ENCODE measurements at regions not wholly inside any gene's neighbourhood (a gene's known extent, or its start where the extent isn't known, plus 50 kb on each side); places are given as distances from the start of the nearest gene placed in this dataset.

- ChIA-PET POLR2A (no interaction called here), RAD21 (ENCODE audit: low non-redundant PET in 1 of 2, low total read pairs in 2 of 2, uncharacterized antibody in 2 of 2, unreplicated experiment in 2 of 2) (no interaction called here), CTCF (no interaction called here)
- no peak overlapping the region for H3K4me2 ChIP-seq (ENCODE audit: low read length)
- no peaks in the 10 kb centered on the region for H3K36me3 ChIP-seq (ENCODE audit: control insufficient read depth in 1 of 2, insufficient read depth in 2 of 2, low read length in 2 of 2)
- H4K20me1 ChIP-seq (ENCODE audit: insufficient read depth): no peaks in the 10 kb centered on the region
- H3K9ac ChIP-seq (ENCODE audit: low read length): no peak overlapping the region
- DNase-seq (ENCODE audit: low read depth, low spot score): no peak
- no peaks in the 10 kb centered on the region for H3K9me2 ChIP-seq (ENCODE audit: insufficient read depth)
- ATAC-seq: no peak
- H3K4me1 ChIP-seq (ENCODE audit: control insufficient read depth in 1 of 2, insufficient read depth in 2 of 2, low read length in 2 of 2): no peaks in the 10 kb centered on the region
- TF ChIP-seq YY1 (IDR thresholded peaks at IDR 0.05; ENCODE audit: extremely low read depth, insufficient replicate concordance, low read depth, low read length) (no peak), TCF7L2 (IDR thresholded peaks at IDR 0.05; ENCODE audit: borderline replicate concordance, extremely low read depth, insufficient read depth, insufficient read length) (no peak), EZH2phosphoT487 (IDR thresholded peaks at IDR 0.05; ENCODE audit: borderline replicate concordance) (no peak), FOSL1 (IDR thresholded peaks at IDR 0.05; ENCODE audit: low read depth) (no peak), RAD21 (IDR thresholded peaks at IDR 0.05; ENCODE audit: low read depth) (no peak), SIN3A (IDR thresholded peaks at IDR 0.05; ENCODE audit: low read depth) (no peak), SP1 (IDR thresholded peaks at IDR 0.05; ENCODE audit: low read depth) (no peak), EGR1 (IDR thresholded peaks at IDR 0.05; ENCODE audit: low read depth) (no peak), POLR2A (IDR thresholded peaks at IDR 0.05; ENCODE audit: borderline replicate concordance, extremely low read depth, insufficient read depth, insufficient read length) (no peak), CEBPB (IDR thresholded peaks at IDR 0.05; ENCODE audit: low read depth) (no peak), POLR2AphosphoS5 (IDR thresholded peaks at IDR 0.05; ENCODE audit: low read depth, low read length) (no peak), ZNF274 (IDR thresholded peaks at IDR 0.05; ENCODE audit: low read depth, low read length) (no peak), ZBTB33 (IDR thresholded peaks at IDR 0.05; ENCODE audit: extremely low read depth, insufficient replicate concordance, low read length) (no peak)
- TF ChIP-seq, protein P1, sequence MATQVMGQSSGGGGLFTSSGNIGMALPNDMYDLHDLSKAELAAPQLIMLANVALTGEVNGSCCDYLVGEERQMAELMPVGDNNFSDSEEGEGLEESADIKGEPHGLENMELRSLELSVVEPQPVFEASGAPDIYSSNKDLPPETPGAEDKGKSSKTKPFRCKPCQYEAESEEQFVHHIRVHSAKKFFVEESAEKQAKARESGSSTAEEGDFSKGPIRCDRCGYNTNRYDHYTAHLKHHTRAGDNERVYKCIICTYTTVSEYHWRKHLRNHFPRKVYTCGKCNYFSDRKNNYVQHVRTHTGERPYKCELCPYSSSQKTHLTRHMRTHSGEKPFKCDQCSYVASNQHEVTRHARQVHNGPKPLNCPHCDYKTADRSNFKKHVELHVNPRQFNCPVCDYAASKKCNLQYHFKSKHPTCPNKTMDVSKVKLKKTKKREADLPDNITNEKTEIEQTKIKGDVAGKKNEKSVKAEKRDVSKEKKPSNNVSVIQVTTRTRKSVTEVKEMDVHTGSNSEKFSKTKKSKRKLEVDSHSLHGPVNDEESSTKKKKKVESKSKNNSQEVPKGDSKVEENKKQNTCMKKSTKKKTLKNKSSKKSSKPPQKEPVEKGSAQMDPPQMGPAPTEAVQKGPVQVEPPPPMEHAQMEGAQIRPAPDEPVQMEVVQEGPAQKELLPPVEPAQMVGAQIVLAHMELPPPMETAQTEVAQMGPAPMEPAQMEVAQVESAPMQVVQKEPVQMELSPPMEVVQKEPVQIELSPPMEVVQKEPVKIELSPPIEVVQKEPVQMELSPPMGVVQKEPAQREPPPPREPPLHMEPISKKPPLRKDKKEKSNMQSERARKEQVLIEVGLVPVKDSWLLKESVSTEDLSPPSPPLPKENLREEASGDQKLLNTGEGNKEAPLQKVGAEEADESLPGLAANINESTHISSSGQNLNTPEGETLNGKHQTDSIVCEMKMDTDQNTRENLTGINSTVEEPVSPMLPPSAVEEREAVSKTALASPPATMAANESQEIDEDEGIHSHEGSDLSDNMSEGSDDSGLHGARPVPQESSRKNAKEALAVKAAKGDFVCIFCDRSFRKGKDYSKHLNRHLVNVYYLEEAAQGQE (IDR thresholded peaks at IDR 0.05; ENCODE audit: low read depth): no peak
- TF ChIP-seq, protein P2, sequence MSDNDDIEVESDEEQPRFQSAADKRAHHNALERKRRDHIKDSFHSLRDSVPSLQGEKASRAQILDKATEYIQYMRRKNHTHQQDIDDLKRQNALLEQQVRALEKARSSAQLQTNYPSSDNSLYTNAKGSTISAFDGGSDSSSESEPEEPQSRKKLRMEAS (IDR thresholded peaks at IDR 0.05): no peak
- intact Hi-C loops (cut with micrococcal nuclease): no loop called here
- no peak overlapping the region for H3K27ac ChIP-seq (ENCODE audit: low read depth, low read length)
- no TSS peak for BruUV-seq (replicated peaks)
- H3K4me3 ChIP-seq (replicated peaks in 1 of 2; ENCODE audit: low read depth in 1 of 2, low read length in 2 of 2): no peak overlapping the region
- no peaks in the 10 kb centered on the region for H3K79me2 ChIP-seq (ENCODE audit: insufficient read depth, low read length)
- no peaks in the 10 kb centered on the region for H3K27me3 ChIP-seq (ENCODE audit: insufficient read depth, low read length)
- no peak overlapping the region for H2AFZ ChIP-seq (ENCODE audit: low read depth, low read length, poor library complexity, severe bottlenecking)
- peaks cover 5 to 25% of the 10 kb centered on the region in 2 experiments; a peak in 2 of 4 replicates for H3K9me3 ChIP-seq (ENCODE audit: control insufficient read depth in 1 of 2, insufficient read depth in 1 of 2, low read depth in 1 of 2, low read length in 2 of 2)
Measured at GRCh38 chr21:19878133-19878532, 1120.1 kb upstream of the NCAM2 start.

Measured in HCT116 (cell line).